Ammon's horn (tissue), 1 donor: ENCODE measurements at regions not wholly inside any gene's neighbourhood (a gene's known extent, or its start where the extent isn't known, plus 50 kb on each side); places are given as distances from the start of the nearest gene placed in this dataset.
A peak's percentile ranks its signal among the peaks of the same experiment; 100 is the strongest.
"Not testable (repeated sequence)": the region's sequence is repeated elsewhere in the genome, so short reads cannot be mapped to it uniquely, and the experiment has no call there.

Experiments used
- DNase-seq: peaks from one replicate; pipeline ENCODE4 v3.0.0-alpha.2; 2016; ENCODE audit warnings: low spot score

DNA sequence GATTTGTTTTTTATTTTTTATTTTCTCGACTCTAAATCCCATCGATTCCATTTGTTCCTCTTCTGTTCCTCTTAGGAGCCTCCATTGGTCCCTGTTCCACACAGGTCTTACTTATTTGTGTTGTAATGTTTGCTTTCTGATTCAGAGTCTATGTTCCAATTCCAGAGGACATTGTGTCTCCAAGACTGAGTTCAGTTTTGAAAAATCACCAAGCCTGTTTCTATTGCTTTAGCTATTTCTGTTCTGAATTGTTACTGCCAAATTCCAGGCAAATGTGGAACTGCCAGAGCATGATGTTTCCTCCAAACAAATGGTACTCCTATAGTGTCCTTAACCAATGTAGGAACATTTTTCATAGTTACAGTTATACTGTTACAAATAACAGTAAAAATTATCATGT, 270.9 kb upstream of the SPTLC3 start:
- peak; percentile 51 for DNase-seq

DNA sequence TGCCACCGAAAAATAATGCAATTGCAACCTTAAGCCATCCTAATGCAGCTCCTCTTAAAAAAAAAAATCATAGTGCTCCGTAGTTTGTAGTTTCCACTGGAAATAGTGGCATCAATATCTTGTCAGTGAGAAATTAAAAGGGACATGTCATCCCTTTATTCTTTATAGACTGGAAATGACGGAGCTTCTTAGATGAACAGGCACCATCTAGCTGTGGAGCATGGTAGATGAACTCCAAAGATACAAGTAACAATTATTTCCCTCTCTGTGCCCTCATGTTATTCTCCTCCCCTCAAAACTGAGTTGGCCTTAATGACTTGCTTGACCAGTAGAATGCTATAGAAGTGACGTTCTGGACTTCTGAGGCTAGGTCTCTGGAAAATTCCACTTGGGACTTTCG, 268.1 kb upstream of the SPTLC3 start:
- DNase-seq: peak; percentile 13

DNA sequence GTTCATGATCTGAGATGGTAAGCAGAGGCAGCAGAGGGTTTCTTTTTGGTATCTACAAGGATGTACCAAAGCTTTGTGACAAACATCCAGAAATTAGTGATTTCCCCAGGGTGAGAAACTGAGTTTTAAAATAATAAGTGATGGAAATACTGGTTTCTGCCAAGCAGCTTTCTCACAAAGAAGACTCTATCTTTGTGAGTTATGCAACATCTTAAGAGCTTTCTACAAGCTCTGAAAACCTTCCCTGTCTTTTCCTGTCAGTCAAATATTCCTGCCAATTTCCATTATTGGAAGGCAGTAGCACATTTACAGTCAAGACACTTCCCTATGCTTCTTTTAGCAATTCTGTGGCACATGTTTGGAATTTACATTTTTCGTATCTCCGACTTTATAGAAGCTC, 264.7 kb upstream of the SPTLC3 start:
- DNase-seq: no peak

DNA sequence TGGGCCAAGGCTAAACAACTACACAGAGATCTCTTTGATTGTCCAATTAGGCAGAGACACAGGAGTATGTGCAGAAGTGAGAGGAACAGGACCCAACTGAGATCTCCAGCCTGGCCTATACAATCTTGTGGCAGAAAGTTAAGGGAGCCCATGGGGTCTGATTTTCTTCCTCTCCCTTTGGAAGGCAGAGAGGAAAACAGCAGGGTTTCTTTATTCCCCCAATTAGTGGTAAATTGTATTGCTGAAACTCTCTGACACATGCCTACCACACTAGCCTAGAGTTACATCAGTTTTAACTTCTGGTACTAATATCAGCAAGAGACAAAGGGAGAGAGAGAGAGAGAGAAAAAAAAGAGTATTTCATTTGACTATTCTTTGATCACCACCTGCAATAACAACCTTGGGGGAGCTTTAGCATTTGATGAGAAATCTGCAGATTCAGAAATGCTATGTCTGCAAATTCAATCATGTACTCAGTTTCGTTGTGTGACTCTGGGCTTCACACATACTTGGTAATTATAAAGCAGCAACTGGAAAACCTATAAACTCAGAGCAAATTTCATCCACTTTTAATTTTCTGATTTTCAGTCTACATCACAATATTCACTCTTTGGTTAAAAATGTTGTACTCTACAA, 260.3 kb upstream of the SPTLC3 start:
- no peak for DNase-seq

DNA sequence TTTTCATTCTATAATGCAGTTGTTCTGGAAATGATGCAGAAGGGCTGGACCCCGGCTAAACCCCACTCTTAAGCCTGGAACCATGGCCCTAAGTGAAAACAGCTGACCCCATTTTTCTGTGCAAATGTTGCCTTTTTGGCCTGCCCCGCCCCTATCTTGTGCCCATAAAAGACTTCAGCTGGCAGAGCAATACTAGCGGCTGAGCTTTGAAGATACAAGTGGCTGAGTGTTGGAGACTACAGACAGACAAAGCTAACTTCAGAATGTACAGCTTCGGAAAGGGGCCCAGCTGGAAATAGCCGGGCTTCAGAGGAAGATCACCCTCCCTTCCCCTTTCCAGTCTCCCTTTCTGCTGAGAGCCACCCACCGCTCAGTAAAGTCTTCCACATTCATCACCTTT, 258.6 kb upstream of the SPTLC3 start:
- no peak for DNase-seq

DNA sequence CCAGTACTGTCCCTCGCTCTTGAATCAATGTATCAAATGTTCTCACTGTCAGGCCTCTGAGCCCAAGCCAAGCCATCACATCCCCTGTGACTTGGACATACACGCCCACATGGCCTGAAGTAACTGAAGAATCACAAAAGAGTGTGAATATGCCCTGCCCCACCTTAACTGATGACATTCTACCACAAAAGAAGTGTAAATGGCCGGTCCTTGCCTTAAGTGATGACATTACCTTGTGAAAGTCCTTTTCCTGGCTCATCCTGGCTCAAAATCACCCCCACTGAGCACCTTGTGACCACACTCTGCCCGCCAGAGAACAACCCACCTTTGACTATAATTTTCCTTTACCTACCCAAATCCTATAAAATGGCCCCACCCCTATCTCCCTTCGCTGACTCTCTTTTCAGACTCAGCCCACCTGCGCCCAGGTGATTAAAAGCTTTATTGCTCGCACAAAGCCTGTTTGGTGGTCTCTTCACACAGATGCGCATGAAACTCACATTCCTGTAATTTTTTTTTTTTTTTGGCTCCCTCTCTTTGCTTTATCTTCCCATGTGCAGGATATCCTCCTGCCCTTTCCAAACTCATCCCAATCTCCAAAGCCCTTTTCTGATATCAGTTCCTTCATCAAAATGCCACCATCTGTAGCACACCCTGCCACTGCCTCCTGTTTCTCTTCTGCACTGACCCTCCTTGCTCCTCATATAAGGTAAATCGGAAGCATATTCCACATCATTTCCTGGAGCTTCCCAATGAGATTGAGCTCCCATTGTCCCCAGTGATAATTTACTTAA, 255.7 kb upstream of the SPTLC3 start:
- DNase-seq: not testable (repeated sequence)

DNA sequence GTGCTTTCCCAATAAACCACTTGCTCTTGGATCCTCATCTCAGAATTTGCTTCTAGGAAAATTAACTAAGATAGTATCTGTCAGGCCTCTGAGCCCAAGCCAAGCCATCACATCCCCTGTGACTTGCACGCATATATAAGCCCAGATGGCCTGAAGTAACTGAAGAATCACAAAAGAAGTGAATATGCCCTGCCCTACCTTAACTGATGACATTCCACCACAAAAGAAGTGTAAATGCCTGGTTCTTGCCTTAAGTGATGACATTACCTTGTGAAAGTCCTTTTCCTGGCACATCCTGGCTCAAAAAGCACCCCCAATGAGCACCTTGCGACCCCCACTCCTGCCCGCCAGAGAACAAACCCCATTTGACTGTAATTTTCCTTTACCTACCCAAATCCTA, 255.0 kb upstream of the SPTLC3 start:
- DNase-seq: not testable (repeated sequence)

DNA sequence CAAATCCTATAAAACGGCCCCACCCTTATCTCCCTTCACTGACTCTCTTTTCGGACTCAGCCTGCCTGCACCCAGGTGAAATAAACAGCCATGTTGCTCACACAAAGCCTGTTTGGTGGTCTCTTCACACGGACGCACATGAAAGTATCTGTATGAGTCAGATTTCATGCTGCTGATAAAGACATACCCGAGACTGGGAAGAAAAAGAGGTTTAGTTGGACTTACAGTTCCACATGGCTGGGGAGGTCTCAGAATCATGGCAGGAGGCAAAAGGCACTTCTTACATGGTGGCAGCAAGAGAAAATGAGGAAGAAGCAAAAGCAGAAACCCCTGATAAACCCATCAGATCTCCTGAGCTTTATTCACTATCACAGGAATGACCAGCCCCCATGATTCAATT, 249.3 kb upstream of the SPTLC3 start:
- DNase-seq: not testable (repeated sequence)

DNA sequence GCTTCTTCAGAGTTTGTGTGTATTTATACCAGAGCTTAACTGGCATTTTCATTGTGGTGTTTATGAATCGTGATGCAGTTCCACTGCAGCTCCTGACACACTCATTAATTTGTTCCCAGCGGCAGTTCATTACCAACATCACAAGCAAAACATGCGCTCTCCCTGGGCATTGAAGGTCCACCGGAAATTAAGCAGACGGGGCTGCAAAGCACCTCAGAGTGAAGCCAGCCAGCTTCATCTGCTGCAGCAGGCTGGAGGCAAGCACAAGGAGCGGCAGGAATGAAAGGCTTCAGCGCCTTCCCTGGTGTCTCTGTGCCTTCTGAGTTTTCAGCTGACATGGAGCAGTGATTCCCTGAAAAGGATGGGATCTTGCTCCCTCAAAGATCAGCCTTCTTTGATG, 246.0 kb upstream of the SPTLC3 start:
- peak; percentile 13 for DNase-seq

DNA sequence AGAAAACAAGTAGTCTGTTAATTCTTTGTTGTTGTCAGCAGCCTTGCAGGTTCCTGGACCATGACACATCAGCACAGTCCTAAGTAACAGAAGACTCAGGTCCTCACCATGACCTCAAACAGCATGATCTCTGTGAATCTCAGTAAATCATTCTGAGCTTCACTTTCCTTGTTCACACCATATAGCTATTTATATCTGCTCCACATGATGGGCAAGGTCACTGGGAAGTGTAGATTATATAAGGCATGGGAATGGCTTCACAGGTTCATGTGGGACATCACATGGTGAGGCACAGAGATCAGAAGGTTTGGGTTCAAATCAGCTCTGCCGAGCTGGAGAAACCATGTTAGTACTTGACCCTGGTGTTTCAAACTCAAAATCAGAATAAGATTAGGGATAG, 245.4 kb upstream of the SPTLC3 start:
- DNase-seq: no peak

DNA sequence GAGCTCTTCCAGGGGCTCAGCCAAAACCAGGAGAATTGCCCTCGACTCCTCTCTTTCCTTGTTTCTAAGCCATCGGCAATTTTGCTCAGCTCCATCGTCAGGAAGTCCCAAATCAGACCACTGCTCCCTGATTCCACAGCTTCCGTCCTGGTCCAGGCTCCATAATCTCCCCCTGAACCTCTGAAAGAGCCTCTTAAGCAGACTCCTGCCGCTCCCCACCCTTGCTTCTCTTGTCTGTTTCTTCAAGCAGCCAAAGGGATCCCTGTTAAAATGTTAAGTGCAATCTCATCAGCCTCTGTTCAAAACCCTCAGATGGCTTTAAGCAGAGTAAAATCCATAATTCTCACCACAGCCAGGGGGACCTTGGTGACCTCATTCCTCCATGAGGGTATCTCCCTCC, 244.7 kb upstream of the SPTLC3 start:
- no peak for DNase-seq

DNA sequence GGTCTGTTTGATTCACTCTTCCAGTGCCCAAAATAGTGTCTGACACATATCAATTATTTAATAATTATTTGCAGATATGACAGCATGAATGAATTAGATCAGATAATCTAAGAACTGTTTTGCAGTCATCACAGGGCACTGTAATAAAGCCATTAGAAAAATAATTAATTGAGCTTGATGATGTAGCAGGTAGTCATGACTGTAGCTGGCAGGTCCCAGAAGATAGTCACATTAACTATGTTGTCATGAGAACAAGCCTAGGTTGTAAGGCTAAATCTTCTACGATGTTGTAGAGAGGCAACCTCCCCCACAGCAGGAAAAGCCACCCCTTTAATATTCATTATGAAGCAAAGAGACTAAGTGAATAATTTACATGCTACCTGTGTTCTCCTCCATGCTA, 243.9 kb upstream of the SPTLC3 start:
- DNase-seq: no peak

DNA sequence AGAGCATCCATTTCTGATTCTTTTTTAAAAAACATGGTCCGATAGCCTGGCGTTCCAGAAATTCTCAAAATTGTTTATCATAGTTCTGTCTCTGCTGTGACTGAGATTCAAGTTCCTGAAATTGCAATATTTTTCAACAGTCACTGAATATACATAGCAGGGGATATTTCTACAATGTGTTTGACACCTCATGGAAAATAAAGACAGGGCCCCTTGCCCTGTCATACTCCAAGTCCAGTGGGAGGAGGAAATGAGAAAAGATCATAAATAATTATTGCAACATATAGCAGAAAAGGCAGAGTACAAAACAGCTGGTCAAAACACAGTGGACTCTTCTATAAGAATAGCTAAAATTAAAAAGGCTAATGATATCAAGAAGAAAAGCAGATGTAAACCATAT, 234.8 kb upstream of the SPTLC3 start:
- no peak for DNase-seq

DNA sequence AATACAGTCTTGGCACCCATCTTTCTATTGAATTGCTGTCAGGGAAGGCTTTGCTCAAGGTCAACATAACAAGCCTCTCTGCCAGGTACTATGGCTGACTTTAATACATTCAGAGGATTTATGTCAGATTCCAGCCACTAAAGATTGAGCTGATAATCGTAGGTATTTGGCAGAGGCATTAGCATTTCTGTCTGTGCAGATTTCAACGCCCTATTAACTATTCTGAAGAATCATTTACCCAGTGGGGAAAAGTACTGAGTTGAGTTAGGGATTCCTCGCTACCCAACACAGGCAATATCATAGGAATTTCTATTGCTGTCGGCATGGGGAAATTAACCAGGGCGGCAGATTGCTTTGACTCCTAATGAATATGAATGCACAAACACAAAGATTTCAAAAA, 233.7 kb upstream of the SPTLC3 start:
- DNase-seq: no peak

DNA sequence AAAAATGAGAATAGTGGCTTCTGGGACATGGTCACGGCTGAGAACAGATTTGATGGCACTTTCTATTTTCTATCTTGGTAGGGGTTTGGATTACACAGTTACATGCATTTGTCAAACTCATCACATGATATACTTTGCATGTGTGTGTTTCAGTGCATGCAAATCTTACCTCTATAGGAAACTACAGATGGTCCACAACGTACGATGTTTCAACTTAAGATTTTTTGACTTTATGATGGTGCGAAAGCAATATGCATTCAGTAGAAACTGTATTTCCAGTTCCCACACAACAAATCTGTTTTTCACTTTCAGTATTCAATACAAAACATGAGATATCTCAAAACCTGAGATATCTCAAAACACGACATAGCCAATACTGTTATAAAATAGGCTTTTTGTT, 231.8 kb upstream of the SPTLC3 start:
- no peak for DNase-seq

DNA sequence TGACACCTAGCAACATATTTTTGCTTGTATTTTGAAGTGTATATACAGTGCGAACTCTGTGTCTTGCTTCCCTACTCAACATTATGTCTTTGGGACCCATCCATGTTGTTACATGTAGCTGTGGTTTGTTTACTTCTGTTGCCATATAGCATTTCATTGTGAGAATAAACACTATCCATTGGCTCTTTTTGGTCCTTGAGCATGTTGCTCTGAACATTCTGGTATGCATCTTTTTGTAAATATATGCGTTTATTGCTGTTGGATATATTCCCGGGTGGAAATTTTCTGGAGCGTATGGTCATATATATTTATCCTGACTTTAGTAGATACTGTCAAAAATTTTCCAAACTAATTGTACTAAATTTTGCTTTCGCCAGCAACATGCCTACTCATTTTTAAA, 222.5 kb upstream of the SPTLC3 start:
- DNase-seq: no peak

DNA sequence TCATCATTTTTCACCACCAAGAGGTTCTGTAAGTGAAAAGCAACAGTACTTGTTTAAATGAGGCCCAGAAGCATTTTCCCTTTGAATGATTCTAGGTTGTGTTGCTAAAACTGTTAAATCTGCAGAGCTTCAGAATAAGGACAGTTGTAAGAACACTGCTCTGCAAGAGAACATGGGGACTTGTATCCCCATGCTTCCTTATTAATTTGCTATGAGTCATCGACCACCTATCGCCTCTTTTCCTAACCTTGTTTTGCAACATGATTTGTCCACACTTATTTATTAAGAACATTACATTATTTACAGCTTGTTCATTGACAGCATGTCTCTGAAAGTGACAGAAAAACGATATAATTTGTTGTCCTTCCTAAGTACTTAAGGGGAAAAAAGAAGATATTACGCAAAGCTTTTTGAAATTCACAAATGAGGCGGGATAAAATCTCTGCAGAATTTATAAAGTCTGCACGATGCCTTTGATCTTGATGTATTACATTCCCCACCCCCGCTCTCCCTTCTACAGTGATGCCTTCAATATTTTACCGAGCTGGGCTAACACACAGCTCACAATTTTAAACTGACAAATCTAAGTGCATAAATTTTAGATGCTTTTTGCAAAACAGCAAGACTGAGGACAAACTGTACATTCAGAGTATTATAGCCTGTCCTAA, 220.0 kb upstream of the SPTLC3 start:
- DNase-seq: peak; percentile 10

DNA sequence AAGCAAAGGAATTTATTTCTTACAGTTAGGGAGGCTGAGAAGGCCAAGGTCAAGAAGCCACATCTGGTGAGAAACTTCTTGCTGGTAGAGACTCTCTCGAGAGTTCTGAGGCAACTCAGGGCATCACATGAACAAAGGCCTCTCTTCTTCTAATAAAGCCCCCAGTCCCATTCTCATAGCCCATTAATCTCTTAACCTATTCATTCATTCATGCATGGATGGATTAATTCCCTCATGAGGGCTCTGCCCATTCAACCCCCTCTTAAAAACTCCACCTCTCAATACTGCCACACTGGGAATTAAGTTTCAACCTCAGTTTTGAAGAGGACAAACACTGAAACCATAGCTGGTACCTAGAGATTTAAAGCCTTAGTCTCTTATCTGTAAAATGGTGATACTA, 217.9 kb upstream of the SPTLC3 start:
- DNase-seq: no peak

DNA sequence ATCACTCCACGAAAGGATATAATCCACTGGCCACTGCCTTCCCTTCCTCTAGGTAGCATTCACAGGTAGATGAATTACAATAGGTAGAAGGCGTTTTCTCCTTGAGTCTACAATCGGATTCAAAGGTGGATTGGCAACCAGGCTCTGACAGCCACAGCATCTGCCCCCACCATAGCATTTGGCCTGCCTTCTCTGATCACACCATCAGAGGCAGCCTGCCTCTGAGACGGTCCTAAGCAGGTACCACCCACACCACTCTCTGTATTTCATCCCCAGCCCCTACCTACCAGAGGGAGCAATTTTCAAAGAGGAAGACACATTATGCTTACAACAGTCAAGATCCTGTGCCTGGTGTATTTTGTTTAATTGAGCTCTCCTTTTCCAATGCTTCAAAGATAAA, 210.5 kb upstream of the SPTLC3 start:
- DNase-seq: no peak

DNA sequence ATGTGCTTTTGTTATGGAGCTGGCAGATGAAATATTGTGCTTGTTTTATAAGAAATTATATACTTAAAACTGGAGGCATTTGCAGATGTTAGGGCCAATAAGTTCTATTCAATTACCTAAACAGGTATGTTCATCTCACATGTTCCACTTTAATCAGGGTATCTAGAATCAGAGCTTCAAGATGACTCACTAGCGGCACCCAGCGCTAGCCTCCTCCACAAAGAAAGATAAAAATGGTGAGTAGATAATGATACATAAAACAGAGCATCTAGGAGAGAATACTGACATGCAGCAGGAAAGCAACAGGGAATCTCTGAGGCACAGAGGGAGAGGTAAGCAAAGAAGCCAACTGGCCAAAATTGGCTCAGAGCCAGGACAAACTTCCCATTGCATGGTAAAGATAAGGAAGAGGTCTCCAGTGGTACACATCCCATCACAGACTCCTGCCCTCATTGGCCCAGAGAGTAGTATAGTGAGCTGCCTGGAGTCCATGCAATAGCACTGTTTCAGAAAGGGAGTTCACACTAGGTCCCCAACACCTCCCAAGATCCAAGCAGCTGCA, 200.7 kb upstream of the SPTLC3 start:
- DNase-seq: no peak

DNA sequence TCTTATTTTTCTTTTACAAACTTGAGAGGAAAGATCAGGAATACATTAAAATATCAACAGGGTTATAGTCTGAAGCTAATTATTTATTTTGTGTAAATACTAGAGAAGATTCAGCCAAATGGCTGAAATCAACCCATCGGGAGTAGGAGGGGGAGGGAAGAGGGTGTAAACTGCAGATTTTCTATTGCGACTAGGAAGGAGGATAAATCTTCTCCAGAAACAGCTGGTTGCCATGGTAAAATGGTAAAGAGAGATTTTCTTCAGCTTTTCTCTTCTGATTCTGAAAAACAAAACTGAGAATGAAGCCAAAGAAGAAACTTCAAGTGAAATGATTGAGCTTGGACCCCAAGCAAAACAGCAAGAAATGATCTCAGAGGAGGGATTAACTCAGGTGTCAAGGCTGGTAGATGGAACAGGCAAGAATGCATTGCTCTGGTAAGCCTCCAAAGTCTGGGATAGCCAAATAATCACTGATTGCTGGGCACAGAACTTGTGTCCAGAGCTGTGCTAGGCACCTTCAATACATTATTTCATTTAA, 193.5 kb upstream of the SPTLC3 start:
- no peak for DNase-seq

DNA sequence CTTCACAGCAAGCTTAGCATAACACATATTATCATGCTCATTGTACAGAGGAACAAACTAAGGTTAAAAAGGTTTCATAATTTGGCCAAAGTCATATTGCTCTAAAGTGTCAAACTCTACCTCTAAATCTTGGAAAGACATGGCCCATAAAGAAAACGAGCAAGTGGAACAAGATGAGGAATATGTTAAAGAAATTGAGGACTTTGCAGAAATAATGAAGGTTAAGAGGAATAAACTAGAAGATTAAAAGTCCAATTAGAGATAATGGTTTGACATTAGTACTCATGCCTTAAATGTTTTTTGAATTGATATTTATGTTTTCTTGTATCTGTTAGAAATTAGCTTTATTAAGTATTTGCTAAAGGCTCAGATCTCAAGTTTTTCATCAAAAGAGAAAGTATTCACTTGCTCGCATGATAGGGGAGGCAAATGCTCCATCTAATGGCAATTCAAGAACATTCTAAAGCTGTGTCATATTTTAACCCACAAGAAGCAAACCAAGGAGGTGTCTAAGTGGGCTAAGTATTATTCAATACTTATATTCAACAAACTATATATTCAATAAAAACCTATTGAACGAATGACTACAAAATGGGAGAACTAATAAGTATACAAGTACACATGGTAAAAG, 192.9 kb upstream of the SPTLC3 start:
- no peak for DNase-seq
